ENCODE measurements at regions not wholly inside any gene's neighbourhood (a gene's known extent, or its start where the extent isn't known, plus 50 kb on each side); places are given as distances from the start of the nearest gene placed in this dataset.

- H3K36me3 ChIP-seq = no peaks in the 10 kb centered on the region
- no peak overlapping the region for H3K4me3 ChIP-seq
- no peaks in the 10 kb centered on the region for H3K9me3 ChIP-seq
- H3K27ac ChIP-seq (replicated peaks in 1 of 4) = no peak overlapping the region
- DNase-seq (ENCODE audit: extremely low spot score) = no peak
- peaks cover 0 to 9% (median 4%) of the 10 kb centered on the region in 4 donors for H3K4me1 ChIP-seq
- intact Hi-C loops (cut with DNase I) = no loop called here
- 63% methylated on average over 11 of the region's 11 CpGs for WGBS
- H3K27me3 ChIP-seq = no peaks in the 10 kb centered on the region
- TF ChIP-seq EP300 (IDR thresholded peaks at IDR 0.05) = no peak
- no peak for TF ChIP-seq POLR2A (IDR thresholded peaks at IDR 0.05; ENCODE audit: low read depth)
- no peak for TF ChIP-seq POLR2AphosphoS5 (IDR thresholded peaks at IDR 0.05)
- no peak for TF ChIP-seq CTCF (IDR thresholded peaks at IDR 0.05)
Observed at GRCh38 chr2:8324164-8324856, 357.5 kb upstream of the ID2 start.

GRCh38 chr2:8324901-8325300 lies 357.0 kb upstream of the ID2 start:
- H3K4me1 ChIP-seq = peaks cover 0 to 15% (median 8%) of the 10 kb centered on the region in 4 donors

GRCh38 chr2:8327371-8328100 lies 354.3 kb upstream of the ID2 start:
- no peaks in the 10 kb centered on the region for H3K9me3 ChIP-seq
- no peak overlapping the region for H3K27ac ChIP-seq (replicated peaks in 1 of 4)
- no peak for DNase-seq (ENCODE audit: extremely low spot score)
- H3K36me3 ChIP-seq = no peaks in the 10 kb centered on the region
- intact Hi-C loops (cut with DNase I) = no loop called here
- H3K4me1 ChIP-seq = peaks cover 0 to 22% (median 11%) of the 10 kb centered on the region in 4 donors
- H3K4me3 ChIP-seq = no peak overlapping the region
- 89% methylated on average over 4 of the region's 8 CpGs for WGBS
- TF ChIP-seq EP300 (IDR thresholded peaks at IDR 0.05) = no peak
- TF ChIP-seq POLR2A (IDR thresholded peaks at IDR 0.05; ENCODE audit: low read depth) = no peak
- TF ChIP-seq CTCF (IDR thresholded peaks at IDR 0.05) = no peak
- TF ChIP-seq POLR2AphosphoS5 (IDR thresholded peaks at IDR 0.05) = no peak
- H3K27me3 ChIP-seq = no peaks in the 10 kb centered on the region

More at GRCh38 chr2:8324901-8325300, 357.0 kb upstream of the ID2 start:
- no peaks in the 10 kb centered on the region for H3K9me3 ChIP-seq
- H3K27ac ChIP-seq (replicated peaks in 1 of 4) = no peak overlapping the region
- no peak for TF ChIP-seq EP300 (IDR thresholded peaks at IDR 0.05)
- TF ChIP-seq POLR2A (IDR thresholded peaks at IDR 0.05; ENCODE audit: low read depth) = no peak
- TF ChIP-seq POLR2AphosphoS5 (IDR thresholded peaks at IDR 0.05) = no peak
- no peak for TF ChIP-seq CTCF (IDR thresholded peaks at IDR 0.05)
- no peaks in the 10 kb centered on the region for H3K36me3 ChIP-seq
- H3K27me3 ChIP-seq = no peaks in the 10 kb centered on the region
- no peak for DNase-seq (ENCODE audit: extremely low spot score)
- WGBS = 62% methylated on average over 5 of the region's 5 CpGs
- no peak overlapping the region for H3K4me3 ChIP-seq
- intact Hi-C loops (cut with DNase I) = no loop called here

GRCh38 chr2:8328217-8328616 lies 353.6 kb upstream of the ID2 start:
- Histone ChIP-seq H3K4me1 (peaks cover 0 to 22% (median 11%) of the 10 kb centered on the region in 4 donors), H3K4me3 (no peak overlapping the region), H3K27me3 (no peaks in the 10 kb centered on the region), H3K9me3 (no peaks in the 10 kb centered on the region), H3K27ac (replicated peaks in 1 of 4) (no peak overlapping the region), H3K36me3 (no peaks in the 10 kb centered on the region)
- 73% methylated on average over 2 of the region's 4 CpGs for WGBS
- no peak for DNase-seq (ENCODE audit: extremely low spot score)
- no peak for TF ChIP-seq CTCF (IDR thresholded peaks at IDR 0.05)
- no peak for TF ChIP-seq EP300 (IDR thresholded peaks at IDR 0.05)
- no peak for TF ChIP-seq POLR2AphosphoS5 (IDR thresholded peaks at IDR 0.05)
- TF ChIP-seq POLR2A (IDR thresholded peaks at IDR 0.05; ENCODE audit: low read depth) = no peak
- intact Hi-C loops (cut with DNase I) = no loop called here

Data from esophagus muscularis mucosa (tissue), 4 donors.